Right ventricle myocardium inferior (tissue), 1 donor: ENCODE measurements at regions not wholly inside any gene's neighbourhood (a gene's known extent, or its start where the extent isn't known, plus 50 kb on each side); places are given as distances from the start of the nearest gene placed in this dataset.

Source experiments
- ATAC-seq: fragments of 200-7000 bp; cut with Tn5 transposase; one replicate; pipeline ENCODE4 v1.9.1; 2020; ENCODE audit warnings: mild to moderate bottlenecking, moderate library complexity
- DNase-seq: peaks from one replicate; pipeline ENCODE4 v3.0.0; 2021; ENCODE audit errors: missing footprints
- intact Hi-C: fragments of 100-400 bp; cut with DNase I; formaldehyde crosslinking; loops from one replicate; pipeline ENCODE4 v1.11.0; 2022
- donor health status: DM: no; HTN: yes; CAD: no; lungs with severe emphysema.

DNA sequence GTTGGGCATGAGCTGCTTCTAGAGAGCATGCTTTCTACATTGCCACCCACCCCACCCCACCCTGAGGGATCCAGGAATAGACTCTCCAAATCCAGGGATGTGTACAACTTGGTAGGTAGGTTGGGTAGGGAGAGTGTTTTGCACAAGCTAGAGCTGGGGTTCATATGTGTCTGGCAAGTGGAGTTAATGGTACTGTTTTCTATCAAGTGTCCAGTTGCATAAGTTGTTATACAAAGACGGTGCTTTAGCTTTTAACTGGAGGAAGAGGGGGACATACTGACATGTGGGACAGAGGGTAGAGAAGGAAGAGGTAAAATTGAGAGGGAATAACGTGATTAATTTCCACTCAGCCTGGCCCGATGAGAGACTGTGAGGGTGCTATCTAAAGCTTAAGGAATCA lies 51.0 kb upstream of the TNC start:
- DNase-seq = no peak
- intact Hi-C loops = no loop called here
- ATAC-seq = no peak

DNA sequence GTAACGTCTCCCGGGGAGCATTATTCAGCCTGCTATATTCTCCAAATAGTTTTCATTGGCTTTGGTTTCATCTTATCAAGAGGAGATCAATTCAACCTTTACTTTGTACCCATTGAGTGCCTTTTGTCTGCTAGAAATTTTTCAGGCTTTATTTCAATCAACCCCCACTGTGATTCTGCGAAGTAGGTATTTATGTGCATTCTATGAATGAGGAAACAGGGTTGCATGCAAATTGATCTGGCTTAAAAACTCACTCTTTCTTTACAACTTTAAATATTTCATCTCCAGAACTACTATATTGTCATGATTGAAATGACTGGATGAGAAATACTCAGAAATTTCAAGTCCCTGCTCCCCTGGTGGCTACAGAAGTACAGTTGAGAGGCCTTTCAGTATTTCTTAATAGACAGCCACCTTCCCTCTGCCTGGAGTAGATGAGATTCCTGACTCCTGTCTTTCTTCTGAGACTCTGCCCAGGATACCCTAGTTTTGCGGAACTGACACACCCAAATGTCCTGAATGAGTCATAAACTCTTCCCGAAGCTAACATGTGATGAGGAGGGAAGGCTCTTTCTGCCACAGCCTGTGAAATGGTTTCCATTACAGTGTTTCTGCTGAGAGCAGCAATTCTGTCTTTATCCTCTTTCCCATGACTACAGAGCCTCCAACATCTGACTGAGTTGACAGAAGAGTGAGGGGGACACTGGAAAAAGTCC lies 52.6 kb upstream of the TNC start:
- no peak for DNase-seq
- no peak for ATAC-seq
- intact Hi-C loops = no loop called here

DNA sequence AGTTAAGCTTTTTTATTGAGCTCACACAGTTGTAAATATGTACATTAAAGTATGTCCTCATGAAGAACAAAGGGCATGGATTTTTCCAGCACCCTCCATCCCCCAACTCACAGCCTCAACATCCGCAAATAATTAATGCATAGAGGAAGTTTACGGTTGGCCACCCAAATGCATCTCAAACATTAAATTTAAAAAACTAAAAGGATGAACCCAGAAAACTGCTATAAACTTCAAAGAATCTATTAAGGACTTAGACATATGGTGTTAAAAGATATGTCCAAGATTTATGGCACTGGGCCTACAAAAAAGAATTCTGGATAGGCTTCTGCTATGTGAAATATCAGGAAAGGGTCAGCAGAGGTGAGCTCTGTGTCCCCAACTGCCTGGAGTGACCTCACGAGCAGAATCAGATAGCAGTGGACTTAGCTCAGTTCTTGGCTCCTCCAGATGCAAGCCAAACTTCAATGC lies 54.0 kb upstream of the TNC start:
- ATAC-seq (no peak), DNase-seq (no peak)
- intact Hi-C loops = no loop called here

DNA sequence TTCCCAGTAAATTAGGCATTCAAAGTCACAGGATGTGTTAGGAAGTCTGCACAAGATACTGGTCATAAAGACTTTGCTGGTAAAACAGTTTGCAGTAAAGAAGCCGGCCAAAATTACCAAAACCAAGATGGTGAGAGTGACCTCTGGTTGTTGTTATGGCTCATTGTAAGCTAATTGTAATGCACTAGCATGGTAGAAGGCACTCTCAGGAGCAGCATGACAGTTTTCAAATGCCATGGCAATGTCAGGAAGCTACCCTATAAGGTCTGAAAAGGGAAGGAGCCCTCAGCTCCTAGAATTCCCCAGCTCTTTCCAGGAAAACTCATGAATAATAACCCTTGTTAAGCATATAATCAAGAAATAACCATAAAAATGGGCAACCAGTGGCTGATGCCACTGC lies 64.3 kb upstream of the TNC start:
- ATAC-seq = no peak
- no peak for DNase-seq
- intact Hi-C loops = no loop called here

DNA sequence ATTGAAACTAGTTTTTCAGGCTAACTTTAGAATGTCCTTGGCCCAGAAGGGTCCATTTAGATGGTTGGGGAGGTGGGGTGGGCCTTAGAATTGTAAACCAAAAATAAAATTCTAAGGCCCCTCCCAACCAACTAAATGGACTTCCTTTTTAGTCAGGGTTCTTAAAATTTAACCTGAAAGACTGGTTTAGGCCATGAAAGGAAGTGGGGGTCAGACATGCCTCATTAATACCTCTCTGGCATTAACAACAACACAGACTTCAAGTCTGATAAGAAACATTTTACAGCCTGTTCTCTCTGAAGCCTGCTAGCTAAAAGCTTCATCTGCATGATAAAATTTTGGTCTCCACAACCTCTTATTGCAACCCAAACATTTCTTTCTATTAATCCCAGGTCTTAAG lies 65.5 kb upstream of the TNC start:
- no peak for ATAC-seq
- DNase-seq = no peak
- intact Hi-C loops = no loop called here

DNA sequence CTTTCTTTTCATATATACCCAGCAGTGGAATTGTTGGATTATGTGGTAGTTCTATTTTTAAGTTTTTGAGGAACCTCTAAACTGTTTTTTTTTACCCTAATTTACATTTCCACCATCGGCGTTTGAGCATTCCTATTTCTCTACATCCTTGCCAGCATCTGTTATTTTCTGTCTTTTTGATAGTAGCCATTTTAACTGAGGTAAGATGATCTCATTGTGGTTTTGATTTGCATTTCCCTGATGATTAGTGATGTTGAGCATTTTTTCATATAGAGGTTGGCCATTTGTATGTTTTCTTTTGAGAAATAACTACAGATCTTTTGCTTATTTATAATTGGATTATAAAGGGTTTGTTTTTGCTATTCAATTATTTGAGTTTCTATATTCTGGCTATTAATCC lies 71.7 kb upstream of the TNC start:
- DNase-seq (no peak), ATAC-seq (no peak)
- intact Hi-C loops = no loop called here

DNA sequence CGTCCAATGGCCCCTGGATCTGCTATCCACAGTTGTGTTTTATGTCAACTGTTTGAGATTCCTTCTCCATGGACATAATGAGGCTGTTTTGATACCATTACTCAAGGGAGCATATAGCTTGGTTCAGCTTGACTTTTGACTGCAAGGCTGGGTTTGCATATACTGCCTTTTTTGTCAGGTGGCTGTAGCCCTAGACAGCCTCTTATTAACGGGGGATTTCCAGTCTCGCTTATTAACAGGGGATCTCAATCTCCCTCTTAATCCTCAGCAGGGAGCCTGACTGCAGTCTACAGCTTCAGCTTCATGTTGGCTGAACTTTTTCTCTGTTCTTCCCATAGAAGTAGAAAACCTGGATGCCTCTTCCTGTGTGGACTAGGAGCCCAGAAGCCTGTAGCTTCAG lies 73.7 kb upstream of the TNC start:
- DNase-seq (no peak), ATAC-seq (no peak)
- intact Hi-C loops = no loop called here

DNA sequence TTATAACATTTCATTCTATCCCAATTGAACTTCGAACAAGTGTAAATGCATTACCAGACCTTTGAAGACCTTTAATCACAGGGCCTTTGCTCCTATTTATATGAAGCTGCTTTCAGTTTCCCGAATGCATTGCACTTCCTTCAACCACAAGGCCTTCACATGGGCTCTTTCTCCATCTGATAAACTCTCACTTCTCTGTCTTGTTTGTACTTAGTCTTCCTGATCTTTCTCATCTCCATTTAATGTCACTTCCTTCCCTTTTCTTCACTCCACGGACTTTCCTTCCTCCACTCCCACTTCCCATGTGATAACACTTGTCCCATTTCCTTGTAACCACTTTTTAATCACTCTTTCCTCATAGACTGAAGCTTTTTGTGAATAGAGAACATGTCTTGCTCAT lies 74.3 kb upstream of the TNC start:
- intact Hi-C loops = no loop called here
- ATAC-seq = no peak
- DNase-seq = no peak

DNA sequence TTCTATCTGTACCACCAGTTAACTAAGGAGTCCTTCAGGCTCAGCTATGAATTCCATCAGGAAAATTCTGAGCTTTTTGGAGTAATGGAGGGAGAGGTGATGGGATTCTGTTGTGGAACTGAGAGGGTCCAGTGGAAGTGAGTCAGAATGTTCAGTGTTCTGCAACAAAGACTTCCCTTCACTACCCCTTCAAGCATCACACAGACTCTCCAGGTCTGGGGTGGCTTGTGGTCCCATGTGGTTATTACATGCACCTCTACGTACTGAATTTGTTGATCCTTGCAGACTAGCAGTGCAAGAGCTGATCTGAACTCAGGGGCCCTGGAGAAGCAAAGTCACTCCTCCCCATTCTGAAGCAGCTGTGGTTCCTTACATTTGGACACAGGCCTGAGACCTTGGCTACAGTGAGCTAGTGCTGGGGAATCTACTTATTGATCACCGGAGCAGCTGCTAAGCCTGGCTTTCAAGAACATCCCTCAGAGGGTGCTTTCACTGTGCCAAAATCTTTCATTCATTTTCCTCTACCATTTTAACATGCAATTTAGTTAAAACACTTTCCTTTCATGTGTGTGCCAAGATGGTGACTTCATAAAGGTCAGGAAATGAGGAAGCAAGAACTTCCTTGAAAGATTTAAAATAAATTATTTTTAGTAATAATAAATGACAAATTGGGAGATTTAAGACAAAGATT lies 75.0 kb upstream of the TNC start:
- DNase-seq (no peak), ATAC-seq (no peak)
- intact Hi-C loops = no loop called here

DNA sequence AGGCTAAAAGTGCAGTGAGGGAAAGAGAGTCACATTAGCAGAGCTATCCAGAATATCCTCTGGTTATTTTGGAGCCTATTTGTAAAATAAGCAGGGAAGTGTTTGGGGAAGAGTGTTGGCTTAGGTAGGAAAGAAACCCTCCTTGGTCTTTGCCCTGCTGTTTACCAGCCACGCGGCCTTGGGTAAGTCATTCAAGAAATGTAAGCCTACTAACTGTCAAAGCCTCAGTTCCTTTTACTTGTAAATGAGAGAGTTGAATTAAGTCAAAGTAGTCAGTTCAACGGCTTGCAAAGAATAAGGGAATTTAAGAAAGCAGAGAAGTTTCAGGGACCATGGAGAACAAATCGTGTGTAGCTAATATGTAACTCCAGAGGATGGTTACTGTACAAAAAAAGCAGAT lies 75.8 kb upstream of the TNC start:
- ATAC-seq (no peak), DNase-seq (no peak)
- intact Hi-C loops = no loop called here

DNA sequence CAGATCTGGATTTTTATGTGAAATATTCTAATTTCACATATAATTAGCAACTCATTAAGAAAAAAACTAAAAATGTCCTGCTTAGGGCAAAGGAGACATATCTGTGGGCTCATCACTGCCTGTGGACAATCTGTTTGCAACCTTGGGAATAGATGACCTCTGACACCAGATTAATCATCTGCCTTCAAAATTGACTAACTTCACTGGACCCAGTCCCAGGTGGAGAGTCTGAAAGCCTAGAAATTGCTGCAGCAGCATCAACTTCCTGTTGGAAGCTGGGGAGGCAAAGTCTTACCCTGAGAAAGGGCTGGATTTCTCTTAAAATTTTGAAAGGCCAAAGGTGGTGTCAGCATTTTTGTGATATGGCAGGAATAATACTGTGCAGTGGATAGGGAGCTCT lies 76.3 kb upstream of the TNC start:
- DNase-seq (no peak), ATAC-seq (no peak)
- intact Hi-C loops = no loop called here

DNA sequence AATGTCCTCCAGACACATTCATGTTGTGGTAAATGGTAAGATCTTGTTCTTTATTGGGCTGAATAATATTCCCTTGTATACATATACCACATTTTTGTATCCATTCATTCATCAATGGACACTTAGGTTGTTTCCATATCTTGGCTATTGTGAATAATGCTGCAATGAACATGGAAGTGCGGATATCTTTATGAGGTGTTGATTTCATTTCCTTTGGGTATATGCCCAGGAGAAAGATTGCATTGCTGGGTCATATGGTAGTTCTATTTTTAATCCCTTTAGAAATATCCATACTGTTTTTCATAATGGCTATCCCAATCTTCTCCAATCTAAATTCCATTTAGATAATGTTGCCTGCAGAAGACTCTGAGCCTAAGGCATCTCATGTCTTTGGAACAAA lies 78.0 kb upstream of the TNC start:
- intact Hi-C loops = no loop called here
- ATAC-seq = no peak
- DNase-seq = no peak

DNA sequence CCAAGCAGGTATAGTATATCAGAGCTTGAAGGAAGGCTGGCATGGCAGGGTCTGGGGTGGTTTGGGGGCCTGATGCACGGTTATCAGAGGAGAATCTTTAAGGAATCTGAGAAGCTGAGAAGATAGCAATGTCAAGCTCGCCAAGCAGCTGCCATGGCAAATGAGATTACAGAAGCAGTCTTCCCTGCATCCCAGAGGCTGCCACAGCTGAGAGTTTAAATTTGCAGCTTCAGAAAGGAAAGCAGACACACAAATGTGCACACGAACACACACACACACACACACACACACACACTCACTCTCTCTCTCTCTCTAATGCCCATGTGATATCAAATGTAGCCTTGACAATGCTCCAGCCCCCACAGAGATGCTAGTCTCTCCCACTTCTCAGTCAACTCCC lies 79.0 kb upstream of the TNC start:
- DNase-seq = no peak
- no peak for ATAC-seq
- intact Hi-C loops = no loop called here

DNA sequence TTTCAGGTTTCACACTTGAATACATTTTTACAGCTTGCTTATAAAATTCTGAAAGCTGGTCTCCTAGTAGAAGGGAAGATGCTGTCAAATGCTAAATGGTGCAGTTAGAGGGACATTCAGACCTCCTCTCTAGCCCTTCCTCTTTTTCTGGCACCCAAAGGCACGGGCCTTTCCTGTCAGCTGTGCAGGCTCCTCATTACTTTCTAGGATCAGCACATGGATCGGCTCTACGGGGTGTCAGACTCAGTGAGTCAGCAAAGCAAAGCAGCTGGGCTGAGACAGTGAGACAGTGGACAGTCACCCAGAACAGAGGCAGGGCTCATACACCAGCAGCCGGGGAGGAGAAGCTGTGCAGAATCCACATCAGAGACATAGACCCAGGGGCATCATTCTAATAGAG lies 80.0 kb upstream of the TNC start:
- intact Hi-C loops = no loop called here
- ATAC-seq (peak; percentile 84), DNase-seq (no peak)

DNA sequence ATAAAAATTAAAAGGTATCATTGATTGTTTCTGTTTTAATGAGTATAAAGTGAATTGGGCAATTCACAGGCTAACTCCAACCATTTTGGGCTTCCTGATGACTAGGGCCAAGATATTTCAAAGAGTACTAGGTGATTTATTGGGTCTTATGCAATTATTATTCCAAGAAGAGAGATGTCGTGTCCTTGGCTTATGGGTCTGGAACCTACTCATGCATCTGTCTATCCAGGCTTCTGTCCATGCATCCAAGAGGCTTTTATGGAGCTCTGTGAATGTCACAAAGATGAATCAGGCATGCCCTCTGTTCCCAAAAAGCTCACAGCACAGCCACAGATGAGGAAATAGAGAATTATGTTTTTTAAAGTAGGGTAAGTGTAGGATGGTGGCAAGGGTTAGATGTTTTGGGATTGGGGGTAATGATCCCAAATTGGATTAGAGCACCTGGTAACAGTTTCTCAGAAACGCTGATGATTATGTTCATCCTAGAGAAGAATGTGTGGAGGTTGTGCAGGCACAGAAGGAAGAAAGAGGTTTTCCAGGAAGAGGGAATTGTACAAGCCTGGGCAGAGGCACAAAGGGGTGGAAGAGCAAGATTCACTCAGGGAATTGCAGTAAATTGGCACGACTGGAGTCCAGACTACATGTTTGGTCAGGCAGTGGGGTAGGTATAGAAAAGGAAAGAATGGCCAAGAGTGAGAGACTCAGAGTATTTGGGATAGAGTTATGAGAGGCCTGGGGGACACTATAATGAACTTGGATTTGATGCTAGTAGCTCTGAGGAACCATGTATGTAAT lies 83.0 kb upstream of the TNC start:
- intact Hi-C loops = no loop called here
- no peak for DNase-seq
- no peak for ATAC-seq

DNA sequence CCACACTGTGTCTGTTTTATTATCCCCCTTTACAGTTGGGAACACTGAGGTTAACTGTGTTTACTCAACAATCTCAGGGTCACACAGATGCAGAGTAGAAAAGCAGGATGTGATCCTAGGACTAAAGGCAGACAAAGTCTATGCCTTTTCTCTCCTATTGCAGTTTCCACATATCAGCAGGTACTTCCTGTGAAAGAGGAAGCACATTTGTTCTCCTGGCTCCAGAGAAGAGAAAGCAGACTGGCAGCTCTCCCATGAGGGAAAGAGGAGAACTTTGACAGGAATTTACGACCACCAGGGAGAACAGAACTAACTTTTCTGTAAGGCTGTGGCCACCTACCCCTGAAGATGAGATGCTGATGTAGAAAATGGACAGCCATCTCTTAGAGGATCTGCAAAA lies 84.2 kb upstream of the TNC start:
- ATAC-seq = no peak
- intact Hi-C loops = no loop called here
- DNase-seq = no peak

DNA sequence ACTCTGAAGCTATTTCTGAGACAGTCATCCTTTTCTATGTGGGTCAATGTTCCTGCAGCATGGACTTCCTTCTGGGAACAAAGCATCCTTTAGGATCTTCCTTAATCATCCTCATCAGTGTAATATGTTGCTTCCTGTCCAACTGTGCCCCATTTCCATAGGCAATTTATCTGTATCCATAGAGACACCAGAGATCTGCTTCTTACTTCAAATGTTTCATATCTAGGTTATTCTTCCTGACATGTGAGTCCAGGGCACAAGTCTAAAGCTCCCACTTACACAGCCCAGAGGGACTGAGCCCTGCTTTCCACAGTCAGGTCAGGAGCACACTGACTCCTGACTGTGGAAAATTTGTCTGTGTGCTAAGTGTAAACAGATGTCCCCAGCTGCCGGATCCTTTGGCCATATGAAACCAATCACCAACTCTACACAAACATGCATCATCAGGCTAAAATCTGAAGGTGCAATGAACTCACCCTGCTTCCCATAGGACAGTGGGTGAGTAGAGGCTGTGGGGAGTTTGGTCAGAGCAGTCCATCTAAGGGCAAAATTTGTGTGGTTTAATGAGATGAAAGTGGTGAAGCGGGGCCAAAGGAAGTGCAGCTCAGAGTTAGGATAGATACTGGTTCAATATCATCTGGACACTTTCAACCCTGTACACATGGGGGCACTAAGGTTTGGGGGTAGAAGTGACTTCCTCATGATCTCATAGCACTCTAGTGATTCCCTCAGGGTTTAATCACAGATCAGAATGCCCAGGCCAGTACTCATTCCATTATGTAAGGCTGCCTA lies 85.2 kb upstream of the TNC start:
- peak; percentile 76 for ATAC-seq
- intact Hi-C loops = no loop called here
- no peak for DNase-seq

DNA sequence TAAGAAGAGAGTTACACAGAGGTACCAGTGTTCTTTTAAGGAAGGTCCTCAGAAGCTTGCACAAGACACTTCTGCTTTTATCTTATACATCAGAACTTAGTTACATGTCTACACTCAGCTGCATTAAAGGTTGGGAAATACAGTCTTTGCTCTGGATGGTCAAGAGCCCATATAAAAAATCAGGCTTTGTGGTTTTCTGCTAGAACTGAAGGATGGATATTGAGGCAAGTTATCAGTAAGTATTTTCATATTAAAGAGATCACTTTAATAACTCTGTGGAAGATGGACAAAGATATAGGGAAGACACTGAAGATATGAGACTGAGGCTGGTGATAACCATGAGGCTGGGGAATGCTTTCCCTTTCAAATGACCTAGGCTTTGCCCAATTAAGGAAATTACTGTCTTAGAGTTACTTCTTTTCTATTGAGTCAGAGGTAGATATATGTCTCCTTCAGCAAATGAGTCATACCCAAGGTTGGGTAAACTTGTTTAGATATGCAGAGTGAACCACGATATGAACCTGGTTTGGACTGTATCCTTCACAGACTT lies 87.0 kb upstream of the TNC start:
- ATAC-seq (no peak), DNase-seq (no peak)
- intact Hi-C loops = no loop called here
